ENCODE measurements at regions not wholly inside any gene's neighbourhood (a gene's known extent, or its start where the extent isn't known, plus 50 kb on each side); places are given as distances from the start of the nearest gene placed in this dataset.

DNA sequence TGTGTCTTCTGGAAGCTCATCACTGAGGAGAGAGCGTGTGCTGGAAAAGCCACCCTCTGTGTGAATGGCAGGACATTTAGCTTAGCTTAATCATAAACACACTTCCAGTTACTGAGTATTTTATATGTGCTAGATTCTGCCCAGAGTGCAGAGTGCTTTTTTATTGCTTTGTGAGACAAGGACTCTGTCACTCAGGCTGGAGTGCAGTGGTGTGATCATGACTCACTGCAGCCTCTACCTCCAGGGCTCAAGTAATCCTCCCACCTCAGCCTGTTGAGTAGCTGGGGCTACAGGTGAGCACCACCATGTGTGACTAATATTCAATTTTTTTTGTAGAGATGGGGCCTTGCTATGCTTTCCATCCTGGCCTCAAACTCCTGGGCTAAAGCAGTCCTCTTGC lies 61.4 kb upstream of the IRX3 start:
- no peaks in the 10 kb centered on the region for H3K36me3 ChIP-seq (ENCODE audit: control insufficient read depth in 3 of 3, insufficient read depth in 3 of 3, low read length in 3 of 3)
- H3K9me3 ChIP-seq (ENCODE audit: control insufficient read depth in 3 of 3, low read length in 3 of 3): peaks cover 0 to 3% (median 0%) of the 10 kb centered on the region in 3 donors
- no peak overlapping the region for H3K9ac ChIP-seq (ENCODE audit: low read depth in 1 of 3, low read length in 3 of 3)
- no peak overlapping the region for H3K4me3 ChIP-seq (ENCODE audit: low read length in 3 of 3)
- H3K27ac ChIP-seq (ENCODE audit: low read depth, low read length): no peak overlapping the region
- peaks cover 0 to 5% (median 2%) of the 10 kb centered on the region in 3 donors for H3K27me3 ChIP-seq (ENCODE audit: control insufficient read depth in 3 of 3, insufficient read depth in 3 of 3, low read length in 3 of 3)
- no peaks in the 10 kb centered on the region for H3K4me1 ChIP-seq (ENCODE audit: control insufficient read depth in 3 of 3, insufficient read depth in 3 of 3, low read length in 3 of 3)

DNA sequence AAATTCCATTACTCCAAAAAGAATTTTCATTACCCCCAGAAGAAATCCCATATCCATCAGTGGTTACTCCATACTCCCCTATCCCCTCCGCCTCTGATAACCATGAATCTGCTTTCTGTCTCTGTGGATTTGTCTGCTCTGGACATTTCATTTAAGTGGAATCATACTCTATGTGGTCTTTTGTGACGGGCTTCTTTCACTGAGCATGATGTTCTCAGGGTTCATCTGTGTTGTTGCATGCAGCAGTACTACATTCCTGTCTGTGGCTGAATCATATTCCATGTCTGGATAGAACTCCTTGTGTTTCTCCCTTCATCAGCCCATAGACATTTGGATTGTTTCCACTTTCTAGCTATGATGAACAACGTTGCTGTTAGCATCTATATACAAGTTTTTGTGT lies 59.5 kb upstream of the IRX3 start:
- H3K27me3 ChIP-seq (ENCODE audit: control insufficient read depth in 3 of 3, insufficient read depth in 3 of 3, low read length in 3 of 3): peaks cover 0 to 10% (median 2%) of the 10 kb centered on the region in 3 donors

DNA sequence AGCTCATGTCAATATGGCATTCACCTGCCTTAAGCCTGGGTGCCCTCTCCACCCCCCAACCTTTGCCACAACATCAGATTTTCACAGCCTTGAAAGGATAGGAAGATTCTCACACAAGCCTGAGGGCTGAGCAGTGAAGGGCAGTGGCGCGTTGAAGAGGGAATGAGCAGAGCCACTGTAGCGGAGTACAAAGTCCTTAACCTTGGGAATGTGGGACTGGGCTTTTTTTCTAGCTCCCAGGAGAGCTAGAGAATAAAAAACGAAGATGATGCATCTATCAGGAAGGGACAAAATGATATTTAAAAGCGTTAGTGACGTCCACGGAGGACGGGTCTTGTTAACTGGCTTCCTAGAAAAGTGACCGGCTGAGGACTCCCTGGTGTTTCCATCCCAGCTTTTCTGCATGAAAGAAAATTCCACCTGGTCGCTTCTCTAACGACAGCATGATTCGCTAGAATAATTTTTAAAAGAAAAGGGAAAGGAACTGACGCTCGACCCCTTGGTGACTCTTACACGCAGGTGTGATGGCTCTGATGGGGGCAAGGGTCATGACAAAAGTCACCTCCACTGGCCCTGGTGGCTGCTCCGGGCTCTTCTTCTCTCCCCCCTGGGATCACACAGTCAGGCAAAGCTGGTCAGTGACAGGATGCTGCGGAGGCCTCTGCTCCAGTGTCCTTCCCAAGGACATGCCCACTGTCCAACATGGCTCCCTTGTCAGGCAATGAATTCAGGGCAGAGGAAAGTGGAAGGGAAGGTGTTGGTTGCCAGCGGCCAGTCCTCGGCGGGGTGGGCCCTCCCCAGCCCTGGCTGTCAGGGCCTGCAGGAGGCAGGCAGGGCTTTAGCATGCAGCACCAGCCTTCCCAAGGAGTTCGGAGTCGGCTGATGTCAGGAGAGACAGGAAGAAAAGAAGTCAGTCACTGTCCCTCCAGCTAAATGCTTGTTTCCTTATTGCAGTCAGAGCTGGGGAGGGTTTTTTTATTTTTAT lies 58.4 kb upstream of the IRX3 start:
- Histone ChIP-seq H3K27ac (ENCODE audit: low read depth, low read length) (no peak overlapping the region), H3K9me3 (ENCODE audit: control insufficient read depth in 3 of 3, low read length in 3 of 3) (no peaks in the 10 kb centered on the region), H3K9ac (ENCODE audit: low read depth in 1 of 3, low read length in 3 of 3) (no peak overlapping the region), H3K36me3 (ENCODE audit: control insufficient read depth in 3 of 3, insufficient read depth in 3 of 3, low read length in 3 of 3) (no peaks in the 10 kb centered on the region), H3K27me3 (ENCODE audit: control insufficient read depth in 3 of 3, insufficient read depth in 3 of 3, low read length in 3 of 3) (peaks cover 0 to 10% (median 3%) of the 10 kb centered on the region in 3 donors), H3K4me3 (ENCODE audit: low read length in 3 of 3) (no peak overlapping the region), H3K4me1 (ENCODE audit: control insufficient read depth in 3 of 3, insufficient read depth in 3 of 3, low read length in 3 of 3) (no peaks in the 10 kb centered on the region)

More for the DNA sequence above, 59.5 kb upstream of the IRX3 start:
- H3K4me3 ChIP-seq (ENCODE audit: low read length in 3 of 3): no peak overlapping the region
- H3K9me3 ChIP-seq (ENCODE audit: control insufficient read depth in 3 of 3, low read length in 3 of 3): peaks cover 0 to under 1% (median 0%) of the 10 kb centered on the region in 3 donors
- no peaks in the 10 kb centered on the region for H3K4me1 ChIP-seq (ENCODE audit: control insufficient read depth in 3 of 3, insufficient read depth in 3 of 3, low read length in 3 of 3)
- H3K27ac ChIP-seq (ENCODE audit: low read depth, low read length): no peak overlapping the region
- H3K36me3 ChIP-seq (ENCODE audit: control insufficient read depth in 3 of 3, insufficient read depth in 3 of 3, low read length in 3 of 3): no peaks in the 10 kb centered on the region
- no peak overlapping the region for H3K9ac ChIP-seq (ENCODE audit: low read depth in 1 of 3, low read length in 3 of 3)

DNA sequence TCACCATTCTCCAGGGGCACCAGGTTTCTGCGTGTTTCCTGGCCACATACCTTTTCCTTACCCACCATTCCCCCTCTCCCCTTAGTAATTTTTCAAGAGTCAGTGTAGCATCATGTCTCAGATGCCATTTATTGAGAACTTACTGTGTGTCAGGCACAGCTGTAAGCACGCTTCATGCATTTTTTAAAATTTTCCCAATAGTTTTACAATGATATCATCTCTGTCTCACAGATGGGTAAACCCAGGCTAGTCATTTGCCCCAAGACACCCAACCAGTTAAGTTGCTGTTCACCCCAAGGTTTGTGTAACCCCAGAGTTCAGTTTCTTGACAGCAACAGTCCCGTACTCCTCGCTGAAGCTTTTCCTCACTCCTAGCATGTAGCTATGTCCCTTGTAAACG lies 56.4 kb upstream of the IRX3 start:
- Histone ChIP-seq H3K27ac (ENCODE audit: low read depth, low read length) (no peak overlapping the region), H3K4me1 (ENCODE audit: control insufficient read depth in 3 of 3, insufficient read depth in 3 of 3, low read length in 3 of 3) (no peaks in the 10 kb centered on the region), H3K4me3 (ENCODE audit: low read length in 3 of 3) (no peak overlapping the region), H3K9me3 (ENCODE audit: control insufficient read depth in 3 of 3, low read length in 3 of 3) (no peaks in the 10 kb centered on the region), H3K36me3 (ENCODE audit: control insufficient read depth in 3 of 3, insufficient read depth in 3 of 3, low read length in 3 of 3) (no peaks in the 10 kb centered on the region), H3K9ac (ENCODE audit: low read depth in 1 of 3, low read length in 3 of 3) (no peak overlapping the region), H3K27me3 (ENCODE audit: control insufficient read depth in 3 of 3, insufficient read depth in 3 of 3, low read length in 3 of 3) (peaks cover 4 to 11% (median 10%) of the 10 kb centered on the region in 3 donors)

DNA sequence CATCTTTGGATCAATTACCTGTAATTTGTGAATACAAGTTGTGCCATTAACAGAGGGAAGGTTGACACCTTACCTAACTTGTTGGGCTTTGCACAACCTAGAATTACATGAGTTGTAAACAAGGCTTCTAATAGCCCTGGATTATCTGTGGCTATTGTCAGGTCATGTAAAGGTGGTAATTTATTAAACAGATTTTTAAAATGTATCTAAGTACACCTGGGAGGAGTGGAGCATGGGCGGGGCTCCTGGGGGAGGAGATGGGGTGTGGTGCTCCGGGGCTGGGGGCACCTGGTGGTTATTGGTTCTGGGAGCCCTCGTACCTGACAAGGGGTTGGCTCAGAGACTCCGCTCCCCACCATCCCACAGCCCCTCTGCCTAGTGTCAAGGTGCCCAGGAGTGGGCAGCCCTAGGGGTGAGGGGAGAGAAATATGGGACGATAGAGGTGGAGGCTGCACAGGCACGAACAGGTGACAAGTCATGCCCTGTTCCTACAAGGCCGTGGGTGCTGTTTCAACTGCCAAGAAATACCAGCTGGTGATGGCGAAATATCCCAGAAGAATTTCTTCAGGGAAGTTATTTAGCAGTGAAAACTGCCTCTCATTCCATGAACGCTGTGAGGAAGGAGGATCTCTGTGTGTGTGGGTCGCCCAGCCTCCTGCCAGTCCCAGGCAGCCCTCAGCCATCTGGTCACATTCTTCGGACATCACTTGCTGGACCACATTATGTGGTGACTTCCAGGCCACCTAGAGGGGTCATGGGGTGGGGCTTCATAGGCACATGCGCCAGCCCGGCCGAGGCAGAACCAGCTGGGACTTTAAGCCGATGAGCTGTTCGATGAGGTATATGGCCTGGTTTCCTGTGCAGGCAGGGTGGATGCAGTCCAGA lies 55.5 kb upstream of the IRX3 start:
- Histone ChIP-seq H3K9ac (ENCODE audit: low read depth in 1 of 3, low read length in 3 of 3) (no peak overlapping the region), H3K4me1 (ENCODE audit: control insufficient read depth in 3 of 3, insufficient read depth in 3 of 3, low read length in 3 of 3) (no peaks in the 10 kb centered on the region), H3K9me3 (ENCODE audit: control insufficient read depth in 3 of 3, low read length in 3 of 3) (no peaks in the 10 kb centered on the region), H3K27me3 (ENCODE audit: control insufficient read depth in 3 of 3, insufficient read depth in 3 of 3, low read length in 3 of 3) (peaks cover 4 to 13% (median 10%) of the 10 kb centered on the region in 3 donors), H3K36me3 (ENCODE audit: control insufficient read depth in 3 of 3, insufficient read depth in 3 of 3, low read length in 3 of 3) (no peaks in the 10 kb centered on the region), H3K27ac (ENCODE audit: low read depth, low read length) (no peak overlapping the region), H3K4me3 (ENCODE audit: low read length in 3 of 3) (no peak overlapping the region)

DNA sequence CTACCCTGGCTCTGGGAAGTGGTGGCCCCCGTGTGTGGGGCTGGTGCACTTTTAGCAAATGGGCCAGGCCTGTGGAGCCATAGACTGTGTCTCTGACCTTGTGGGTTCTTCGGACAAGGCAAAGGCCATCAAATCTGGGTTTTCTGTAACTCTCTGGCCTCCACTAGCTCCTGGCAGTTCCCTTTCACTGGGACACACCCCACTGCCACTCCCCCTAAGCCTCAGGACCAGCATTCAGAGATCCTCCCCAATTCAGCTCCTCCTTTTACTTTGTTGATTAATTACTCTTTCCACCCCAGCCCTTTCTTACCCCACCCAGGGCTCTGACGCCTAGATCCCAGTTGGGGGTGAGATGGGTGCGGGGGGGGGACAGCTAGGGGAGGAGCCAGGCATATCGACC lies 53.9 kb upstream of the IRX3 start:
- Histone ChIP-seq H3K27ac (ENCODE audit: low read depth, low read length) (no peak overlapping the region), H3K4me3 (ENCODE audit: low read length in 3 of 3) (no peak overlapping the region), H3K36me3 (ENCODE audit: control insufficient read depth in 3 of 3, insufficient read depth in 3 of 3, low read length in 3 of 3) (no peaks in the 10 kb centered on the region), H3K9ac (ENCODE audit: low read depth in 1 of 3, low read length in 3 of 3) (no peak overlapping the region), H3K9me3 (ENCODE audit: control insufficient read depth in 3 of 3, low read length in 3 of 3) (no peaks in the 10 kb centered on the region), H3K4me1 (ENCODE audit: control insufficient read depth in 3 of 3, insufficient read depth in 3 of 3, low read length in 3 of 3) (no peaks in the 10 kb centered on the region), H3K27me3 (ENCODE audit: control insufficient read depth in 3 of 3, insufficient read depth in 3 of 3, low read length in 3 of 3) (peaks cover 4 to 20% (median 10%) of the 10 kb centered on the region in 3 donors)

DNA sequence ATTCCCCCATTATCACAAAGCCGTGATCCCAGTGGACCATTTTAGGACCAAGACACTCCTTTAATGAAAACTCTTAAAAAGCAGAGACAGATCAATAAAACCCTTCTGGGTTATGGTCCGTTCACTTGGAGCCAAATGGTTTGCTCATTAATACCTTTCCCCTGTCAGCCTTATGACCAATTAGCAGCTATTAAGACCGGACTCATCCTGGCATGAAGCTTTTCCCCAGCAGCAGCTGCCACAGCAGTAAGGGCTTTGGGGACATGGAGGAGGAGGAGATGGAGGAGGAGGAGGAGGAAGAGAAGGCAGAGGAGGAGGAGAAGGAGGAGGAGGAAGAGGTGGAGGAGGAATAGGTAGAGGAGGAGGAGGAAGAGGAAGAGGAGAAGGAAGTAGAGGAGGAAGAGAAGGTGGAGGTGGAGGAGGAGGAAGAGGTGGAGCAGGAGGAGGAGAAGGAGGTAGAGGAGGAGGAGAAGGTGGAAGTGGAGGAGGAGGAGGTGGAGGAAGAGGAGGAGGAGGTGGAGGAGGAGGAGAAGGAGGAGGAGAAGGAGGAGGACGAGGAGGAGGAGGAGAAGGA lies 50.1 kb upstream of the IRX3 start:
- Histone ChIP-seq H3K4me1 (ENCODE audit: control insufficient read depth in 3 of 3, insufficient read depth in 3 of 3, low read length in 3 of 3) (no peaks in the 10 kb centered on the region), H3K36me3 (ENCODE audit: control insufficient read depth in 3 of 3, insufficient read depth in 3 of 3, low read length in 3 of 3) (no peaks in the 10 kb centered on the region), H3K4me3 (ENCODE audit: low read length in 3 of 3) (no peak overlapping the region), H3K27me3 (ENCODE audit: control insufficient read depth in 3 of 3, insufficient read depth in 3 of 3, low read length in 3 of 3) (peaks cover 0 to 20% (median 4%) of the 10 kb centered on the region in 3 donors), H3K27ac (ENCODE audit: low read depth, low read length) (no peak overlapping the region), H3K9ac (ENCODE audit: low read depth in 1 of 3, low read length in 3 of 3) (no peak overlapping the region), H3K9me3 (ENCODE audit: control insufficient read depth in 3 of 3, low read length in 3 of 3) (no peaks in the 10 kb centered on the region)
